ENCODE measurements at regions not wholly inside any gene's neighbourhood (a gene's known extent, or its start where the extent isn't known, plus 50 kb on each side); places are given as distances from the start of the nearest gene placed in this dataset.
A peak's percentile ranks its signal among the peaks of the same experiment; 100 is the strongest.
"Not testable (repeated sequence)": the region's sequence is repeated elsewhere in the genome, so short reads cannot be mapped to it uniquely, and the experiment has no call there.

- no peak for DNase-seq (ENCODE audit: low spot score)
Measured at GRCh38 chr2:100741880-100742276, 78.1 kb upstream of the NPAS2 start.

- DNase-seq (ENCODE audit: low spot score), result peak; percentile 65
Measured at GRCh38 chr2:100742277-100743254, 77.4 kb upstream of the NPAS2 start.

GRCh38 chr2:100743741-100744140 is 76.2 kb upstream of the NPAS2 start:
- DNase-seq (ENCODE audit: low spot score), result no peak

- no peak for DNase-seq (ENCODE audit: low spot score)
Measured at GRCh38 chr2:100744184-100744583, 75.8 kb upstream of the NPAS2 start.

GRCh38 chr2:100744589-100744988 is 75.3 kb upstream of the NPAS2 start:
- DNase-seq (ENCODE audit: low spot score), result no peak

GRCh38 chr2:100745604-100746003 is 74.3 kb upstream of the NPAS2 start:
- DNase-seq (ENCODE audit: low spot score), result no peak

GRCh38 chr2:100747551-100747950 is 72.4 kb upstream of the NPAS2 start:
- no peak for DNase-seq (ENCODE audit: low spot score)

GRCh38 chr2:100747996-100748615 is 71.8 kb upstream of the NPAS2 start:
- DNase-seq (ENCODE audit: low spot score), result no peak

GRCh38 chr2:100748673-100749072 is 71.3 kb upstream of the NPAS2 start:
- no peak for DNase-seq (ENCODE audit: low spot score)

GRCh38 chr2:100749771-100750542 is 70.0 kb upstream of the NPAS2 start:
- no peak for DNase-seq (ENCODE audit: low spot score)

GRCh38 chr2:100751871-100752625 is 67.9 kb upstream of the NPAS2 start:
- not testable (repeated sequence) for DNase-seq (ENCODE audit: low spot score)

- DNase-seq (ENCODE audit: low spot score), result peak; percentile 73
Measured at GRCh38 chr2:100752628-100753333, 67.2 kb upstream of the NPAS2 start.

GRCh38 chr2:100753444-100753843 is 66.5 kb upstream of the NPAS2 start:
- DNase-seq (ENCODE audit: low spot score), result no peak

- no peak for DNase-seq (ENCODE audit: low spot score)
Measured at GRCh38 chr2:100753881-100754280, 66.1 kb upstream of the NPAS2 start.

- DNase-seq (ENCODE audit: low spot score), result no peak
Measured at GRCh38 chr2:100754951-100755350, 65.0 kb upstream of the NPAS2 start.

- no peak for DNase-seq (ENCODE audit: low spot score)
Measured at GRCh38 chr2:100755441-100755840, 64.5 kb upstream of the NPAS2 start.

- no peak for DNase-seq (ENCODE audit: low spot score)
Measured at GRCh38 chr2:100756704-100757103, 63.2 kb upstream of the NPAS2 start.

- DNase-seq (ENCODE audit: low spot score), result peak; percentile 64
Measured at GRCh38 chr2:100757621-100758394, 62.1 kb upstream of the NPAS2 start.

GRCh38 chr2:100759901-100760300 is 60.0 kb upstream of the NPAS2 start:
- no peak for DNase-seq (ENCODE audit: low spot score)

- no peak for DNase-seq (ENCODE audit: low spot score)
Measured at GRCh38 chr2:100761365-100761764, 58.6 kb upstream of the NPAS2 start.

Data from hepatic stellate cell (primary cell).